ENCODE measurements at regions not wholly inside any gene's neighbourhood (a gene's known extent, or its start where the extent isn't known, plus 50 kb on each side); places are given as distances from the start of the nearest gene placed in this dataset.

DNA sequence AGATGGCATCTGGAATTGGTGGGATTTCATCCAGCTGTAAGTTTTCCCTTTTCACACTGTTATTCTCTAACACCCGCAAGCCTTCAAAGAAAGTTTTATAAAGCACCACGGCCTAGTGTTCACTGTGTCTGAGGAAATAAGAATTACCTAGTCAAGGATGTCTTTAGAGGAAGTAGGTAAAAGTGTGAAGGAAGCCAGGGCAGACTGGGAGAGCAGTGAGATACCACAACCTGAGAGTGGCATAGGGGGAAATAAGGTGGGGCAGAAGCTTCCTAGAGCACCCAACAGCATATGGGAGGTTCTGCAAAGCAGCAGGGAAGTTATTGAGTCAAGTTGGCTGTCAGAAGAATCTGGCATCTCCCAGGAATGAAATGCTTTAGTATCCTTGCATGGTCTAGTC, 241.2 kb downstream of the CETN3 start:
- H3K27me3 ChIP-seq = no peaks in the 10 kb centered on the region
- no peak overlapping the region for H3K4me3 ChIP-seq (ENCODE audit: low read depth in 1 of 2, low read length in 1 of 2)
- H3K9me3 ChIP-seq = no peaks in the 10 kb centered on the region
- TF ChIP-seq, protein P1, sequence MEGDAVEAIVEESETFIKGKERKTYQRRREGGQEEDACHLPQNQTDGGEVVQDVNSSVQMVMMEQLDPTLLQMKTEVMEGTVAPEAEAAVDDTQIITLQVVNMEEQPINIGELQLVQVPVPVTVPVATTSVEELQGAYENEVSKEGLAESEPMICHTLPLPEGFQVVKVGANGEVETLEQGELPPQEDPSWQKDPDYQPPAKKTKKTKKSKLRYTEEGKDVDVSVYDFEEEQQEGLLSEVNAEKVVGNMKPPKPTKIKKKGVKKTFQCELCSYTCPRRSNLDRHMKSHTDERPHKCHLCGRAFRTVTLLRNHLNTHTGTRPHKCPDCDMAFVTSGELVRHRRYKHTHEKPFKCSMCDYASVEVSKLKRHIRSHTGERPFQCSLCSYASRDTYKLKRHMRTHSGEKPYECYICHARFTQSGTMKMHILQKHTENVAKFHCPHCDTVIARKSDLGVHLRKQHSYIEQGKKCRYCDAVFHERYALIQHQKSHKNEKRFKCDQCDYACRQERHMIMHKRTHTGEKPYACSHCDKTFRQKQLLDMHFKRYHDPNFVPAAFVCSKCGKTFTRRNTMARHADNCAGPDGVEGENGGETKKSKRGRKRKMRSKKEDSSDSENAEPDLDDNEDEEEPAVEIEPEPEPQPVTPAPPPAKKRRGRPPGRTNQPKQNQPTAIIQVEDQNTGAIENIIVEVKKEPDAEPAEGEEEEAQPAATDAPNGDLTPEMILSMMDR (IDR thresholded peaks at IDR 0.05) = no peak
- no peak overlapping the region for H3K27ac ChIP-seq
- no peaks in the 10 kb centered on the region for H3K4me1 ChIP-seq (ENCODE audit: control insufficient read depth in 1 of 2, insufficient read depth in 1 of 2, low read depth in 1 of 2, low read length in 1 of 2)
- H3K36me3 ChIP-seq = no peaks in the 10 kb centered on the region

DNA sequence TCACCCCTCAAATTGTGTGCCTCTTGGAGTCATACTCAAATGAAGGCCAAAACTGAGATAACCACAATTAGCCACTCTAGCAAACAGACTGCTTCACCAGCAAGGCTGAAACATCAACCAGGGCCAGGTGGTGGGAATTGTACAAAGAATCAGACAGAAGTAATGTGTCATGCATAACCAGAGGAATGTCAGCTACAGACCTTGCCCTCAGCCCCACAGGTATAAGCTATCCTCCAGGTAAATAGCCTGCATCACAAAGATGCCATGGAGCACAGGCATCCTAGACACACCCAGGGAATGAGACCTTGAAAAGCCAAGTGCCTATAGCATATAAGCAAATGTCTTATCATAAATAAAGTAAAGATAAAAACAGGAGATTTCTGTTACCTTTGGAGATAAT, 242.7 kb downstream of the CETN3 start:
- Histone ChIP-seq H3K36me3 (no peaks in the 10 kb centered on the region), H3K9me3 (no peaks in the 10 kb centered on the region), H3K4me3 (ENCODE audit: low read depth in 1 of 2, low read length in 1 of 2) (no peak overlapping the region), H3K4me1 (ENCODE audit: control insufficient read depth in 1 of 2, insufficient read depth in 1 of 2, low read depth in 1 of 2, low read length in 1 of 2) (no peaks in the 10 kb centered on the region), H3K27me3 (no peaks in the 10 kb centered on the region), H3K27ac (no peak overlapping the region)
- TF ChIP-seq, protein P1 (IDR thresholded peaks at IDR 0.05) = no peak

DNA sequence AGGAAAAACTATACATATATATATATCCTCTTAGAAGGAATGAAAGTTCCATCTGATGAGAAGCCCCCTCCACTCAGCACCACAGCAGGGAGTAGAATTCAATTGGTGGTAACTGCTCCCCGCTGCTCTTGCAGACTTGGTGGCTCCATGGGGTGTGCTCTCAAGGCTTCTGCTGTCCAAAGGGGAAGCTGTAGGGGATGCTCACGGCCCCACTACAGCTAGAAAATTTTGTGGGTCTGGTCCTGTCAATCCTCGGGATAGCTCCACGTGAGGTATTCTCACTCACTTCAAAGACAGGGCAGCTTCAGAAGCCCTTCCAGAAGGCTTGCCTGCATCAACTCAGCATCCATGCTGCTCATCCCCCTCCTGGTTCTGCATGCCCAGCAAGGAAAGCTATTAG, 247.2 kb downstream of the CETN3 start:
- Histone ChIP-seq H3K4me1 (ENCODE audit: control insufficient read depth in 1 of 2, insufficient read depth in 1 of 2, low read depth in 1 of 2, low read length in 1 of 2) (no peaks in the 10 kb centered on the region), H3K27ac (no peak overlapping the region), H3K9me3 (no peaks in the 10 kb centered on the region), H3K36me3 (no peaks in the 10 kb centered on the region), H3K4me3 (ENCODE audit: low read depth in 1 of 2, low read length in 1 of 2) (no peak overlapping the region), H3K27me3 (no peaks in the 10 kb centered on the region)
- TF ChIP-seq, protein P1 (IDR thresholded peaks at IDR 0.05) = no peak

DNA sequence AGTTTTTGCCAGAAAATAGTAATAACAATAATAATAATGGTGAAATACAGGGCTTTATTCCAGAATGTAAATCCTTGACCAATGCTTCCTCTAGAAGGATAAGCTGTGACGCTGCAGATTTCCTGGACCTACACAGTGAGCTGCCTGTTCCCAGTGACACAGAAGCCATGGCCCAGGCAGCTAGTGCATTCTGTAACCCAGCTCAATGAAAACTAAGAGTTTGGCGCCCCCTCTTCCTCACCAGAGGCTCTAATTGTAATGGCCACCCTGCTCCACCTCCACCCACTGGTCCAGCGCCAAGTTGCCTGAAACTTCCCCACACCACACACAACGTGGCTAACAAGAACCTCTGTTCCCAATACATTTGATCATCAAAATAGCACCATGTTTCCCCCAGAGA, 248.1 kb downstream of the CETN3 start:
- H3K4me1 ChIP-seq (ENCODE audit: control insufficient read depth in 1 of 2, insufficient read depth in 1 of 2, low read depth in 1 of 2, low read length in 1 of 2) = no peaks in the 10 kb centered on the region
- no peaks in the 10 kb centered on the region for H3K9me3 ChIP-seq
- TF ChIP-seq, protein P1 (IDR thresholded peaks at IDR 0.05) = no peak
- no peak overlapping the region for H3K27ac ChIP-seq
- H3K4me3 ChIP-seq (ENCODE audit: low read depth in 1 of 2, low read length in 1 of 2) = no peak overlapping the region
- no peaks in the 10 kb centered on the region for H3K27me3 ChIP-seq
- H3K36me3 ChIP-seq = no peaks in the 10 kb centered on the region

DNA sequence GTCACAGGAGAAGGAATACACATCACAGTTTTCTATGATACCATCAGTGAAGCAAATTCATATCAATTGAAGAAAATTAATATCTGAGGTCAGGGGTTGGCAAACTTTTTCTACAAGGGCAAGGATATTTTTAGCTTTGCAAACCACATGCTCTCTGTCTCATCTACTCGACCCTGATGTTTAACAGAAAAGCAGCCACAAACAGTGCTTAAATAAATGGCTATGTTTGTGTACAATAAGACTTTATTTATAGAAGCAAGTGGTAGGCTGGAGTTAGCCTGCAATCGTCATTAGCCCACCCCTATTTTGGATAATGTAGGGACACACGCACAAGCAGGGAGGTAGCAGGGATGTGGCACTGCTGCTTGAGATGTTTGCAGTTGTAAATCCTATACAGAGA, 251.4 kb downstream of the CETN3 start:
- Histone ChIP-seq H3K4me3 (ENCODE audit: low read depth in 1 of 2, low read length in 1 of 2) (no peak overlapping the region), H3K4me1 (ENCODE audit: control insufficient read depth in 1 of 2, insufficient read depth in 1 of 2, low read depth in 1 of 2, low read length in 1 of 2) (no peaks in the 10 kb centered on the region), H3K27me3 (no peaks in the 10 kb centered on the region), H3K36me3 (no peaks in the 10 kb centered on the region), H3K9me3 (no peaks in the 10 kb centered on the region), H3K27ac (no peak overlapping the region)
- TF ChIP-seq, protein P1 (IDR thresholded peaks at IDR 0.05) = no peak

DNA sequence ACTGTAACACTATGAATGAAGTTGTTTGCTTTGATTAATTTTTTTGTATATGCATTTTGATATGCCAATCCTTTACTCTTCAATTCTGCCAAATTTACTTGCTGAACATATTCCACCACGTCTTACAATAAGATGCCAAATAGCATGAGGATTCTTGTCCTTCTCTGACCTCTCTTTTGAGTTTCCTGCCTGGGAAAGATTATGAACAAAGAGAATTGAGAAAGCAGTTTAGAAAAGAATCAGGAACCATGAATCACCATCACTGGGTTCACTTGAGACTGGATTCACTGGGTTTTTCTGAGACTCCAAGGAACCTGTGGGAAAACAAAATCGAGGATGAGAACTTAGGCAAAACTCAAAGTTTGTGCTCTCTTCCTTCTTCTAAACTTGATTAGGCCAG, 256.5 kb downstream of the CETN3 start:
- TF ChIP-seq, protein P1 (IDR thresholded peaks at IDR 0.05) = no peak
- Histone ChIP-seq H3K4me3 (ENCODE audit: low read depth in 1 of 2, low read length in 1 of 2) (no peak overlapping the region), H3K9me3 (no peaks in the 10 kb centered on the region), H3K27me3 (no peaks in the 10 kb centered on the region), H3K4me1 (ENCODE audit: control insufficient read depth in 1 of 2, insufficient read depth in 1 of 2, low read depth in 1 of 2, low read length in 1 of 2) (no peaks in the 10 kb centered on the region), H3K27ac (no peak overlapping the region), H3K36me3 (no peaks in the 10 kb centered on the region)

Measured in neutrophil (primary cell).